ENCODE measurements at regions not wholly inside any gene's neighbourhood (a gene's known extent, or its start where the extent isn't known, plus 50 kb on each side); places are given as distances from the start of the nearest gene placed in this dataset.

DNA sequence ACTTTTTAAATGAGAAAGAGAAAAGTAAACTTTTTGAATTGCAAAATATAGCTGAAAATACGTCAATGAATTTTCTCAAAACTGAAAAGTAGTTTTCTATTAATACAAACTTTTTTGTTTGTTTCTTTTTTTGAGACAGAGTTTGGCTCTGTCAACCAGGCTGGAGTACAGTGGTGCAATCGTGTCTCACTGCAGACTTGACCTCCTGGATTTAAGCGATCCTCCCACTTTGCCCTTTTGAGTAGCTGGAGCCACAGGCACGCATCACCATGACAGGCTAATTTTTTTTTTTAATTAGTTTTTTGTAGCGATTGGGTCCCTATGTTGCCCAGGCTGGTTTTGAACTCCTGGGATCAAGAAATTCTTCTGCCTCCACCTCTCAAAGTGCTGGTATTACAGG, 610.4 kb downstream of the ELAVL2 start:
- DNase-seq = no peak

DNA sequence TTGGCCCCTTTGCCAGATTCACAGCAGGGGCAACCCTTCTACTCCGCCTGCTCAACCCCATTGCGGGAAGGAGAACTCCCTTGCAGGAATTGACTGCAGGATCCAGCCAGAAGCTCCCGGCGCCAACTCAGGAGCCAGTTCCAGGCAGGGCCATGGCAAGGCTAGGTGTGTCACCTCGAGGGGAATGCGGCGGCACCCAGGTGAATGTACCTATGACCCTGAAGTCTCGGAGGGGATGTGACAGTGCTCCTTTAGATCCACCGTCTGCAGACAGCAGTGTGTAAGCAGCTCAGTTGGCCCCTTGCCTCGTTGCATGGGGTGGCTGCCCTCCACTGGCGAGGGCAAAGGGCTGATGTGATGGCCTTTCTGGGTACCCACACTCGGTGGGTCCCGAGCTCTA, 606.6 kb downstream of the ELAVL2 start:
- DNase-seq = no peak

DNA sequence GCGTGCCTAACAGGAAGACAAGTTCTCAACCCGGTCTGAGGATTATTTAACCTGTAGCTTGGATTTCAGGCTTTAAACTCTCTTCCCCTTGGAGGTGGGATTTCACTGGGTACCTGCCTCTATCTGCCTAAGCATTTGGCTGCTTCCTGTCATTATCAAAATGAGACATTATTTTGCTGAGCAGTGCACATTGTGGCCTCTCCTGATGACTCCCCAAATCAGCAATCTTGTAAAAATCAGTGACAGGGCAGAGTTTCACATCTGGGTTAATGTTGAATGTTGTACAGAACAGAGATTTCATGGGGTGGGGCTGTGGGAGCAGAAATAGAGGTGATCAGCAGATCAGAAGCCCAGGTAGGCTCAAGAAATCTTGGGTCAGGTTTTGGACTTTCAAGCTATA, 605.9 kb downstream of the ELAVL2 start:
- DNase-seq = no peak

DNA sequence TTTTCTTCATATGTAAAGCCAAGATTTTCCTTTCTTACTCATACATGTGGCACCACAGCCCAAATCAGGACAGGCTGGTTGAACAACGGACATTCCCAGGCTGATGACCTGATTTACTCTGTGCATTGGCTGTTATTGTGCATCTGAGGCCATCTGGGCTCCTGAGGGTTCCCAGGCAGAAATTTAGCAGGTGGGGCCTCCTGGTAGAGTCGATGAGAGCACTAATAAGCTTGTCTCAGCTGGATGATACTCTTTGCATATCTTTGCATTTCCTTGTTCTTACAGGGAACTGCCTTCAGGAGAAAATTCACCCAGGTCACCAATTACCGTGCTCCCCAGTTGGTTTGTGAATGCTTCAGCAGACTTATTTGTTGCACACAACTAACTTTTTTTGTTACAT, 605.1 kb downstream of the ELAVL2 start:
- DNase-seq = no peak

DNA sequence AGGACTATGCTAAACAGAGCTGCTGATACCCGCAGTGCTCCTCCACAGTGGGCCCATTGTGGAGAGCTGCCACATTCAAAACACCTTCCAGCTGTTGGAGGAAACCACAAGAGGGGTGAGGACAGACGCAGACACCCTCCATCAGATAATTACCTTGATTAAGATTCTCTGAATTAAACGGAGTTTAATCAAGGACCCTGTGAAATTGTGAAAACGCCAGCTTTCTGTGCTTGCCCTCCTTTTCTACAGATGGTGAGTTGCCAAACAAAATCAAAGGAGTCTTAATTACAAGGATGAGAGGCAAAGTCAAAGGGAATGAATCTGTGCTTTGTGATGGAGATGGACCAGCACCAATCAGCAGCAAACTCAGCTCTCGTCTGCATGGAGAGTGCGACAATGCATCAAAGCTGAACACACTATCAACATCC, 596.1 kb downstream of the ELAVL2 start:
- DNase-seq = no peak

DNA sequence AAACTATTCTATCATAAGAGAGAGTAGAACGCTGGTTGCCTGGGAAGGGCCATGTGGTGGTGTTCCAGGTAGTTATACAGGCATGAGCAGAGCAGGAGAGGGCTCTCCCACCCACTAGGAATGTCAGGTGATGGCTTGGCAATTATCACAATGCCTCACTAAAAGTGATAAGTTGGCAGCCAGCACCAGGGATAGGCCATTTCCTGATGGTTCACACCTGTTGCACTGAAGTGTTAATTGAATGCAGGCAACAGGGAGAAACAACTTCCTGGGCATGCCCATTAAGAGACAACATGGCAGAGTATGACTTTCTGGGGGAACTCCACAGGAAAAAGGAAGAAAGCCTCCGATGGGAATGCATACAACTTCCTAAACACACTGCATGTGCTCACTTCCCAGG, 593.2 kb downstream of the ELAVL2 start:
- DNase-seq = no peak

DNA sequence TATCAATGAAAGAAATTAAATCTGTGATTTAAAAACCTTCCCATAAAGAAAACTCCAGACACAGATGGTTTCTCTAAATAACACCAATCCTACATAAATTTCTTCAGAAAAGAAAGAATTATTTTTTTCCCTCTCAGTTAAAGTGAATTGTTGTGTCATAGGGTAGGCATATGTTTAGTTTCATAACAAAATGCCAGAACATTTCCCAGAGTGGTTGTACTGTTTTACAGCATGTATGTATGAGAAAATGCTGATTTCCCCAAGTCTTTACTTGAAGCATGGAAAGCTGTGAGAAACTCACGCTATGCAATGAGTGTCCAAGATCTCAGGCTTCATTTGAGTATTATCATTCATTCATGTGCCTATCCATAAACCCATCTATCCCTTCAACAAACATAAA, 582.5 kb downstream of the ELAVL2 start:
- DNase-seq = no peak

DNA sequence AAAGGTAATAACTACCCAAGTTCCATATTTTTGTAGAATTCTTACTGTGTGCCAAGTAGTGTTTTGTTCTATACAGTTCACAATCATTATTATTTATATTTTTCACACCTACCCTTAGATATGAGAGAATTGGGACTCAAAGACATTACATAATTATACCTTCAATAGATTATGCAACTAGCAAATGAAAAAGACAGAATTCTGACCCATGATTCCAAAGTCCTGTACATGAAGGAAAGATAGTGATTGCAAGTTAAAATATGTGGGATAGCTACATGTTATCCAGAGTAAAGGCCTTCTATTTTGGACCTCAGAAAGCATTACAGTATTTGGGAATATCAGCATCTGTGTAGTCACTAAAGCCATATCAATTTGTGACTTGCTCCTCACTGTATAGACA, 581.0 kb downstream of the ELAVL2 start:
- no peak for DNase-seq

DNA sequence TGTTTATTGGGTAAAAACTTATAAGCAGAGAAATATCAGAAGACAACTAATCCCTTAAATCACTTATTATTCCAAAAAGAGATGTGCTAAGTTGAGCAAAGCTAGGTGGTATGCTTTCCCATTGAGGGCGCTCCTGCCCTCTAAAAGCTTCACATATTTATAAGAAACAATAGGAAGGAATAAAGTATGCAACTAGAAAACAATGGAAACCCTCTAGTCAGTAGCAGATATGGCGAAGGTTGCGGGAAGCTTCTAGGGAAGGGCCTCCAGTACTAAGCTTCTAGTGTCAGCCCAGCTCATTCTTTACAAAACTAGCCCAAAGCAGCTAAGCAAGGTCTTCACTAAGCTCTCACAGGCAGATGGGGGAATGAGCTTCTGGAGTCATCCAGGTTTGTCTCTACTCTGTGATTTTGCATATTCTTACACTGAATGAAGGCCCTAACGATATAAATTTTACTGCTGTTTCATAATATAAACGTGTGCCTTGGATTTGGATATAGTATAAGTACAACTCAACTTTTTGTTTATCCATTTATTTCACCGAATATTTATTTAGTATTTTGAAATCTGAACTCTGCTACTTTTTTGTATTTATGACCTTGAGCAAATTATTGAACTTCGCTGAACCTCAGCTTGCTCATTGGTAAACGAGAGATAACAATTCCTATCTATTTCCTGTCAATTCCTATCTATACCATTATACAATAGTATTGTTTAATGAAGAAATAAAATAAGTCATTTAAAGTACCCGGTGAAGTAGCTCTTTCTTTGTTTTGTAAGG, 571.4 kb downstream of the ELAVL2 start:
- no peak for DNase-seq

DNA sequence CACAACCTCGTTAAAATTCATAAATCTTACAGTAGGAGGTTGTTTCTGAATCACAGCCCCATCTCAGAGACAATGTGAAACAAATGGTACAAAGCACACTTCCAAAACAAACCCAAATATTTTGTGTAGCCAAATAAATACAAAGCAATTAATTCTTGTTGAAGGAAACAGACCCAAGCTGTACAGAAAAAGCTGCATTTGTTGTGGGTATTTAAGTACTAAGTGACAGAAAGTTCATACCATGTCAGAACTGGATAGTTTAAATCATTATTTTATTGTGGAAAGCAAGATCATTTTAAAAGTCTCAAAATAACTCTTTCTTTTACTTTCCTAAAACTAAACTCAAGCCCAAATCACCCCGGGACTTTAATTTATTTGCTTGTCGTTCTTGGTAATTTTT, 570.7 kb downstream of the ELAVL2 start:
- DNase-seq = no peak

DNA sequence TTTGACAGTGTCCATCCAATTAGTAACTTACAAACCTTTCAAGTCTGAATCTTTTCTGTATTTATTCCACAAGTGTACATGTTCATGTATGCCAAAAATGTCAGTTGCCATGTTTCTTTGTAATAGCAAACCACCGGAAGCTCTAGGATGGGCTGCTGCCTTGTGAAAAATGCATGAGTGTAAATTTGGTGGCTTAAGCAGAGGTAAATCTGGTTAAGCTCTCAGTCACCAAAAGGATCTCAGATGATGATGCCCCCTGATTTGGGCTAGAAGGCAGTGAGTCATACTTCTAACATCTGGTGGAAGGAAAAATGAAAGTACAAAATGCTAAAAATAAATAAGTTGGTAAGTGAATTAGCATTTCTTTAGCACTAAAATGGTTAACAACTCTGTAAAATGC, 567.5 kb downstream of the ELAVL2 start:
- no peak for DNase-seq

DNA sequence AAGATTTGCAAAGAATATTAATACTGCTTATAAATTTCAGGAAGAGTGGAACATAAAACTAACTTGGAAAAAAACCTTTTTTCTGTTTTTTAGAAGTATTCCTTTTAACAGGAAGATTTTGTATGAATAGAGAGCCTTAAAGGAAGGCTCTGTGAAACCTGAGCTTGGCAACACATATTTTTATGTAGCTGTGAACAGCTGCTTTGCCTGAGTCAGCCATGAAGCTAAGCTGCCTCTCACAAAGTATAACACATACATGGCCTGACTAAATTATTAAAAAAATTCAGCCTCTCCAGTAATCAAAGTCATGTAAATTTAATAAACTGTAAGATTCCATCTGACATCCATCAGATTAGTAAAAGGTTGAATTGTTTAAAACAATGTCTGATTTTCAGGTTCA, 547.5 kb downstream of the ELAVL2 start:
- DNase-seq = no peak

DNA sequence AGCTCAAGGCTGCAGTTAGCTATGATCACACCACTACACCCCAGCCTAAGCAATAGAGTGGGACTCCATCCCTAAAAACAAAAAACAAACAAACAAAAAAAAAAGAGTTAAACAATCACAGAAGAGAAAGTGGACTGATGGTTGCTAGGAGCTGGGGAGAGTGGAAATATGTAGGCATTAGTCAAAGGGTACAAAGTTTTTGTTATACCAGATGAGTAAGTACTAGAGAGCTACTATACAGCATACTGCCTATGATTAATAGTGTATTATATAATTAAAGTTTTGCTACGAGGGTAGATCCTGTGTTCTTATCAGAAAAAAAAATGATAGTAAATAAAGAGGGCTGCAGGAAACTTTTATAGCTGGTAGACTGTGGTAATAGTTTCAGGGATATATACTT, 538.6 kb downstream of the ELAVL2 start:
- DNase-seq = no peak

DNA sequence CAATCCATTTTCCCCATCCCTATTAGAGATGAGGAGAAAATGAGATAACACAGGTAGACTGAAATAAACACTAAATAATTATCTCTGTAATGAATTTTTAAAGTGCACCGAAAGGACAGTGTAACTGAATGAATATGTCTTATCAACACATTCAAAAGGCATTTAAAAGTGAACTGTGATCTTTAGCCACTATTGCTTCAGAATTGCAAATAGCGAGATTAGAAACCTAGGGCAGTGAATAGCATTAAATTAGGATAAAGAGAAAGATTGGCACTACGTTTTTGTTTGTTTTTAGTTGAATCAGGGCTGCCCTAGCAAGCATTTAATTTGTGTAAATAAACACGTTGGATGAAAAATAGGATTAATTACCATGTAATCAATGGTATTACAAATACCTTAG, 537.5 kb downstream of the ELAVL2 start:
- no peak for DNase-seq

DNA sequence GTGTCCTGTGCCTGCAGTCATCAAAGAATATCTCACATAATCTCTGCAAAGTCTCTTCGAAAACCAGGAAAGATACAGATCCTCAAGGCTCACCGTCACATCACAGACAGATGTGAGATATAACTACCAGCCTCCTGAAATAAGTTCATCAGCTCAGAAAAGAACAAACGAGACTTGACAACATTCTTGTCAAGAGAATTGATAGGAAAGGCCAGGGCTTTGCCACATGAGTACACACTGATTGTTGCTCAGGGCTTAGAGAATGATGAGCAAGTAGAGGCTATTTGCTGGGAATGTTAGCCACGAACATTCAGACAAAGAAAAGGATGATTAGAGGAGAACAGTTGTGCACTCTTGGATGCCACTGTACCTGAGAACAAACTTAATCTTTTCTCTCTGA, 535.1 kb downstream of the ELAVL2 start:
- no peak for DNase-seq

DNA sequence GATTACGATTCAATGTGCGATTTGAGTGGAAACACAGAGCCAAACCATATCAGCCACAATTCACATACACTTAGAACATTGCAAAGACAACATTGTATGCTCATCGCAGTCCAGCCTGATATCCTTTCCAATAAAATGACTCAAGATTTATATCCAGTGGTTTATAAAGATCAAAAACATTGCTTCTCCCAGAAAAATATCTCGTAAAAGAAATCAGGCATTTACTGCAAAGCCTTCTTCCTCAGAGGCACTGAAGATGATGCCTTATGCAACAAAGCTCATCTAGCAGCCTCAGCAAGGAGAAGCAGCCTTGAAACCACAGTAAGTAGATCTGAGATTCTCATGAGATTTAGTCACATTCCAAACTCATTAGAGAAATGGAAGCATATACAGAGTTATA, 523.8 kb downstream of the ELAVL2 start:
- DNase-seq = no peak

DNA sequence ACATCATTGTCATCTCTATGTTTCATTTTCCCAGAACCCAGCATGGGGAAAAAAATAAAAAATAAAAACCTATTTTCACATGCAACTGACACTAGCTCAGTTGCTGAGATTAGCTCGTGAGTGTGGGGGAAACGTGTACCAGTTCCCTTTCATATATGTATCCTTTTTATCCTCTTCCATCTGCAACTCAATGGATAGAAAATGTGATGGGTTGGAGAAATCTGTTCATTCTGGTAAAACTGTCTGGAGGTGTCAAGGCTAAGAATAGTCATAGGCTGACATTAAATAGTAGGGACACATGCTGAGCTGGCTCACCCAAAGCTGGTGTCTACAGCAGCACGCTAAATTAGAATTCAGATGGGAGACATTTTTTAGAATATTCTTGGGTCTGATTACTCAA, 519.3 kb downstream of the ELAVL2 start:
- no peak for DNase-seq

DNA sequence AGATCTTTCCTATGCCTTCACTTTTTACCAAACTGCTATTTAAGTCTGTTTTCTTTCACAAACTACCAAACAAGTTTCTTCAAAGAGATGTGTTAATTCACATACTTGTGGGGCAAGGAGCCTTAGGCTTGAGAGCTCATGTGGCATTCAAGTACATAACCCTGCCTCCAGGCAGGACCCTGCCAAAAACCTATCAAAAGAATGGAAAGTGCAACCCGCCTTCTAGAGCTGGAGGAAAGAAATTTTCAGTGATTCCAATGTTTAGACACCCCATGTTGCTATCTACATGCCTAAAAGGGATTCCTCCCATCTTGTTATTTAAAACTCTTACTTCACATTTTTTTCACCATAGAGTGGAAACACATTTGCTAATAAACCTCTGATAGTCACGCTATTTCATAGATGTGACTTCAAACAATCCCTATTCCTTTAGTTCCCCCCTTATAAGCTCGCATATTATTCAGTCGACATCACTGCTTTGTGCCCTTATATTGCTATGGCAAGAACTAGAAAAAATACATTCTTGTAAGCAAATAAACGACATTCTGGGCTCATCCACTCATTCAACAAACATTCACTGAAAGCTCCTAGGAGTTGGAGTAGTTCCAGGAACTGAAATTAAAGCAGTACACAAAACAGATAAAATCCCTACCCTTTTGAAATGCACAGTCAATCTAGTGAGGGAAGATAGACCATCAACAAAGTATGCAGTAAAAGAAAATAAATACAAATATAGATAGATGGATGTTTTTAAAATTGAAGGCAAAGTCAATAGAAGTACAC, 518.1 kb downstream of the ELAVL2 start:
- no peak for DNase-seq

DNA sequence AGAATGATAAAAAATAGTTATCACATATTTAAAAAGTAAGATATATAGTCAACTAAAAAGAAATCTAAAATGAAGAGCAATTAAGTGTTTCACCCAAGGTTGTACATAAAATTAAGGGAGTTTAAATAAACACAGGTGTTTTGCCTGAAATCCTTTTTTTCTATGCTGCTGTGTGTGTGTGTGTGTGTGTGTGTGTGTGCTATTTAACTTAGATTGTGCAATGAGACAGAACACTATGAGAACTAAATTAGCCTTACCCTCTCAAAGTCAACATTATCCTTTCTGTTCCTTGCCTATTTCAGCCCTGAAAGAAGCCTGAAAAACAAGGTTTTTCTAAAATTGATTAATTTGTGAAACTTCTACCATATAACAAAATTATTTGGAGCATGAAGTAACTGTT, 516.2 kb downstream of the ELAVL2 start:
- DNase-seq = no peak

DNA sequence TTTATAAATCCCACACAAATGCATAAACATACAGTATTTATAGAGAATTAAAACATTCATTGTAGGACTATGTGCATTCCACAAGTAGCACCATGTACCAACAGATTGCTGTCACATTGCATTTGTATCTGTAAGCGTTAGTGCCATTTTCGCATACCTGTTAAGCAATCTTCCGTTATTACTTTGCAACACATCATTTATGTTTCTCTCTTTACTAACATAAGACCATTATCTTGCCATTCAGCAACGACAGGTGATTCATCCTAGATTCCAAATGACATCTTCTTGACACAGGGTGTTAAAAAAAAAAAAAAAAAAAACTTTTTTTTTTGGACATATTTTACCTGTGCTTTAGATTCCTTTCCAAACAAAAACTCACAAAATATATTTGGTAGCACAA, 511.8 kb downstream of the ELAVL2 start:
- no peak for DNase-seq

DNA sequence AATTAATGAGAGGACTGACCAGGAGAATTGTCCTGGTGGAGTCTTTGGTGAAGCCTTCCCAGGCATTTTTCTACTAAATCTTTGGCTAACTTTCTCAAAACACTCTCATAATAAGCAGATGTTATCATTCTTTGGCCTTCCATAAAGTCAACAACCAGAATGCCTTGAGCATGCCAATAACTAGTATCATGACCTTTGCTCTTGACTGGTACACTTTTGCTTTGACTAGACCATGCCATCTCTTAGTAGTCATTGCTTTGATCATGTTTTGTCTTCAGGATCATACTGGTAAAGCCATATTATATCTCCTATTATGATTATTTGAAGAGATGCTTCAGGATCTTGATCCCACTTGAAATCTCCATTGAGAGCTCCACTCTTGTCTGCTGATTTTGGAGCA, 506.9 kb downstream of the ELAVL2 start:
- no peak for DNase-seq

DNA sequence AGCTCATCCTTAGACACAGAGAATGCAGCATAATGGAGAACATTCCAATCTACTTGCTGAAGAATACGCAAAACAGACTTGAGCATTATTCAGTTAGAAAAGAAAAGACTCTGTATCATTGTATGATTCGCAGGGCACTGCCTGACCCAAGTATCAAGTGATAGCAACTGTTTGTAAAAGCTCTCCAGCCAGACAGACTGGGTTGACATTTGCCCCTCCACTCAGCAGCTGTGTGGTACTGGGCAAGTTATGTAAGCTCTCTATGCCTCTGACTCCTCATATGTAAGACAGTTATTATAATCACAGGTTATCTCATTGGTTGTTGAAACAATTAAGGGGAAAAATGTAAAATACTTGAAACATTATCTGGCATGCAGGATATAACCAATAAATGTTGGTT, 505.0 kb downstream of the ELAVL2 start:
- DNase-seq = no peak

DNA sequence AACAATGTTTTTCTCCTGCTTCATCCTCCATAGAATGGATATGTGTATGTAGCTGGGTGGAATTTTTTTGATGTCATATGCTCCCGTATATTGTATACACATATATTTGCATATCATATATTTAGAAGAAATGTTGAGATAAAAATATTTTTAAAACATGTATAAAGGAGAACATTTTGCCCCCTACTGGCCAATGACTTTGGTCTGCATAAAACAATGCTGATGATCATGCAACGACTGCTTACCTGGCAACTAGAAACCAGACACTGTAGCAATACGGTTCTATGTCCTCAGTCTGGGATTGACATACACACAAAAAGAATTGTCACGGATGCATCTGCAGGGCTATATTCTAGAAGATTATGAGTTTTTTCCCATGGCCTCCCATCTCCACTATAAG, 503.6 kb downstream of the ELAVL2 start:
- no peak for DNase-seq

DNA sequence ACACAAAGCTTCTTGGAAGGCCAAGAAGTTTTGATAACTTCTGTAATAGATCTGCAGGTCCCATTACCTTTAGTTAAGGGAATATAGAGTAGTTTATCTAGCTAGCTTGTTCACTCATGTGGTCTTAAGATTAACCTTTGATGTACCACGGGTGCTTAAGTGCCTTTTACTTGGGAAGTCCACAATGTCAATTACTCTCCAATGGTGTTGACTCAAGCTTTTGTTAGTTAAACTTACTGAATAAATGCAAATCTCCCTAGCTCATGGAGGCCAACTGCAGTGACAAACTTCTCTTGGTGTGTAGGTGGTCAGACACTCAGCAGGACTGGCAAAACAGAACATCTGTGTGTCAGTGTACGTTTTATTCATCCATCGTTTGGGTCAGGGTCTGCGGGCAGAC, 501.5 kb downstream of the ELAVL2 start:
- DNase-seq = no peak

DNA sequence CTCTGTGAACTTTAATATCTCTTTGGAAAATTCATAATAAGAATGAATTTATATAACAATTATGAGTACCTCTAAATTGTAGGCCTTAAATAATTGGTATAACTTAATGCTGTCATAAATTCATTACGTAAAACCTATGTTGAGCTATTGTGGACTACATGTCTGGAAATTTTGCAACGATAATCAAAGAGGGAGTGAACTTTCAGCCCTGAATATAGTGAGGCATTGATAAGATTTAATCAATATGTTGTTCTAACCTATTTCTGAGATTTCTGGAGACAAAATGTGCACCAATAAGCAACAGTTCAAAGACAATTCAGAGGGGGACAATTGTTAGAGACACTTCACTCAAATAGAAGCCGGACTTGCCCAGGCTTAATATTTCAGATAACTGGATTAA, 499.4 kb downstream of the ELAVL2 start:
- DNase-seq = no peak
